Activated CD4-positive, alpha-beta T cell treated with anti-CD3 and anti-CD28 coated beads, Interleukin-2, amount 50 U/mL, for 48 hours (primary cell): ENCODE measurements at regions not wholly inside any gene's neighbourhood (a gene's known extent, or its start where the extent isn't known, plus 50 kb on each side); places are given as distances from the start of the nearest gene placed in this dataset.
"Not testable (repeated sequence)": the region's sequence is repeated elsewhere in the genome, so short reads cannot be mapped to it uniquely, and the experiment has no call there.

Experiments used
- DNase-seq, 2 experiments: peaks; one replicate each; pipeline ENCODE4 v3.0.0-alpha.2; 2020

- DNase-seq = no peak
Measured at GRCh38 chr3:33919312-33920120, 121.1 kb downstream of the PDCD6IP start.

- DNase-seq = no peak
Measured at GRCh38 chr3:33920511-33920910, 122.1 kb downstream of the PDCD6IP start.

- DNase-seq = no peak
Measured at GRCh38 chr3:33921608-33922007, 123.2 kb downstream of the PDCD6IP start.

- DNase-seq = no peak
Measured at GRCh38 chr3:33926998-33927605, 128.7 kb downstream of the PDCD6IP start.

- no peak for DNase-seq
Measured at GRCh38 chr3:33929813-33930212, 131.4 kb downstream of the PDCD6IP start.

- no peak for DNase-seq
Measured at GRCh38 chr3:33931512-33931911, 133.1 kb downstream of the PDCD6IP start.

GRCh38 chr3:33932010-33932764 lies 133.8 kb downstream of the PDCD6IP start:
- no peak for DNase-seq

GRCh38 chr3:33936171-33936920 lies 137.9 kb downstream of the PDCD6IP start:
- no peak for DNase-seq

- no peak for DNase-seq
Measured at GRCh38 chr3:33936921-33937525, 138.6 kb downstream of the PDCD6IP start.

- DNase-seq = no peak
Measured at GRCh38 chr3:33937628-33938027, 139.2 kb downstream of the PDCD6IP start.

GRCh38 chr3:33940149-33940548 lies 141.7 kb downstream of the PDCD6IP start:
- no peak for DNase-seq

GRCh38 chr3:33940736-33941135 lies 142.3 kb downstream of the PDCD6IP start:
- no peak for DNase-seq

- no peak for DNase-seq
Measured at GRCh38 chr3:33941804-33942203, 143.4 kb downstream of the PDCD6IP start.

GRCh38 chr3:33942483-33943150 lies 144.2 kb downstream of the PDCD6IP start:
- DNase-seq = no peak

GRCh38 chr3:33943277-33943676 lies 144.8 kb downstream of the PDCD6IP start:
- DNase-seq = no peak

- DNase-seq = not testable (repeated sequence)
Measured at GRCh38 chr3:33946612-33947011, 148.2 kb downstream of the PDCD6IP start.

GRCh38 chr3:33947272-33948195 lies 149.1 kb downstream of the PDCD6IP start:
- DNase-seq = no peak

GRCh38 chr3:33949074-33949473 lies 150.6 kb downstream of the PDCD6IP start:
- DNase-seq = no peak

GRCh38 chr3:33954956-33955355 lies 156.5 kb downstream of the PDCD6IP start:
- no peak for DNase-seq

- no peak for DNase-seq
Measured at GRCh38 chr3:33956206-33956605, 157.8 kb downstream of the PDCD6IP start.

- DNase-seq = no peak
Measured at GRCh38 chr3:33956776-33957175, 158.3 kb downstream of the PDCD6IP start.
